HFF-Myc (cell line): ENCODE measurements at regions not wholly inside any gene's neighbourhood (a gene's known extent, or its start where the extent isn't known, plus 50 kb on each side); places are given as distances from the start of the nearest gene placed in this dataset.

Experiments used
- DNase-seq: peaks from one replicate; pipeline ENCODE4 v3.0.0-alpha.2; 2011; ENCODE audit warnings: low read depth; ENCODE audit errors: extremely low read depth
- H3K4me3 ChIP-seq: replicated peaks from 2 replicates; pipeline ENCODE4 v1.5.1; 2011; ENCODE audit warnings: low read depth, mild to moderate bottlenecking, control low read depth, low read length
- CTCF ChIP-seq: IDR thresholded peaks from 2 replicates; pipeline ENCODE4 v1.5.1; 2012; ENCODE audit warnings: mild to moderate bottlenecking, low read depth, low read length, control low read depth; ENCODE audit errors: missing control alignments

GRCh38 chr11:69922015-69922595, 102.9 kb upstream of the FGF3 start:
- no peak for TF ChIP-seq CTCF
- no peak for DNase-seq
- H3K4me3 ChIP-seq = no peak overlapping the region

- no peak for DNase-seq
- no peak overlapping the region for H3K4me3 ChIP-seq
- TF ChIP-seq CTCF = no peak
Measured at GRCh38 chr11:69922596-69923111, 103.4 kb upstream of the FGF3 start.

GRCh38 chr11:69923196-69923595, 104.0 kb upstream of the FGF3 start:
- TF ChIP-seq CTCF = no peak
- DNase-seq = no peak
- H3K4me3 ChIP-seq = no peak overlapping the region

- DNase-seq = no peak
- H3K4me3 ChIP-seq = no peak overlapping the region
- TF ChIP-seq CTCF = no peak
Measured at GRCh38 chr11:69923641-69924307, 104.6 kb upstream of the FGF3 start.

GRCh38 chr11:69924308-69925161, 105.3 kb upstream of the FGF3 start:
- DNase-seq = no peak

More at GRCh38 chr11:69924308-69925161, 105.3 kb upstream of the FGF3 start:
- no peak for TF ChIP-seq CTCF
- no peak overlapping the region for H3K4me3 ChIP-seq
